ENCODE measurements at regions not wholly inside any gene's neighbourhood (a gene's known extent, or its start where the extent isn't known, plus 50 kb on each side); places are given as distances from the start of the nearest gene placed in this dataset.

GRCh38 chr5:60366489-60366888 lies 333.5 kb downstream of the DEPDC1B start:
- Histone ChIP-seq H3K9ac (ENCODE audit: low read length) (no peak overlapping the region), H3K4me2 (replicated peaks; ENCODE audit: low read depth, low read length, poor library complexity, severe bottlenecking) (no peak overlapping the region), H2AFZ (ENCODE audit: insufficient read depth, low read depth, low read length, poor library complexity, severe bottlenecking) (no peak overlapping the region), H4K20me1 (ENCODE audit: control insufficient read depth, insufficient read depth, low read length, poor library complexity, severe bottlenecking) (no peaks in the 10 kb centered on the region), H3K4me1 (ENCODE audit: control insufficient read depth in 2 of 2, insufficient read depth in 2 of 2, low read length in 2 of 2) (no peaks in the 10 kb centered on the region), H3K27ac (ENCODE audit: low read length in 2 of 2) (no peak overlapping the region), H3K79me2 (ENCODE audit: control insufficient read depth, insufficient read depth, low read length) (no peaks in the 10 kb centered on the region), H3K4me3 (ENCODE audit: control extremely low read depth in 1 of 5, extremely low read depth in 1 of 5, insufficient read depth in 1 of 5, low read depth in 2 of 5, low read length in 4 of 5) (no peak overlapping the region), H3K9me3 (ENCODE audit: control extremely low read depth in 1 of 3, control insufficient read depth in 2 of 3, insufficient read depth in 1 of 3, low read length in 2 of 3) (no peaks in the 10 kb centered on the region), H3K36me3 (replicated peaks in 1 of 2; ENCODE audit: control extremely low read depth in 1 of 2, control insufficient read depth in 1 of 2, extremely low read depth in 1 of 2, insufficient read depth in 2 of 2, low read length in 1 of 2) (no peaks in the 10 kb centered on the region), H3K27me3 (replicated peaks in 1 of 4; ENCODE audit: control extremely low read depth in 1 of 4, control insufficient read depth in 3 of 4, insufficient read depth in 4 of 4, low read length in 3 of 4) (no peaks in the 10 kb centered on the region)
- intact Hi-C loops (cut with micrococcal nuclease), result no loop called here
- Mint-ChIP-seq H3K27ac (no peak overlapping the region), H3K4me1 (no peaks in the 10 kb centered on the region), H3K9me3 (ENCODE audit: insufficient read depth) (no peaks in the 10 kb centered on the region), H3K27me3 (no peaks in the 10 kb centered on the region), H3K4me3 (no peak overlapping the region)
- ATAC-seq (ENCODE audit: low read depth), result no peak
- TF ChIP-seq, protein P1, sequence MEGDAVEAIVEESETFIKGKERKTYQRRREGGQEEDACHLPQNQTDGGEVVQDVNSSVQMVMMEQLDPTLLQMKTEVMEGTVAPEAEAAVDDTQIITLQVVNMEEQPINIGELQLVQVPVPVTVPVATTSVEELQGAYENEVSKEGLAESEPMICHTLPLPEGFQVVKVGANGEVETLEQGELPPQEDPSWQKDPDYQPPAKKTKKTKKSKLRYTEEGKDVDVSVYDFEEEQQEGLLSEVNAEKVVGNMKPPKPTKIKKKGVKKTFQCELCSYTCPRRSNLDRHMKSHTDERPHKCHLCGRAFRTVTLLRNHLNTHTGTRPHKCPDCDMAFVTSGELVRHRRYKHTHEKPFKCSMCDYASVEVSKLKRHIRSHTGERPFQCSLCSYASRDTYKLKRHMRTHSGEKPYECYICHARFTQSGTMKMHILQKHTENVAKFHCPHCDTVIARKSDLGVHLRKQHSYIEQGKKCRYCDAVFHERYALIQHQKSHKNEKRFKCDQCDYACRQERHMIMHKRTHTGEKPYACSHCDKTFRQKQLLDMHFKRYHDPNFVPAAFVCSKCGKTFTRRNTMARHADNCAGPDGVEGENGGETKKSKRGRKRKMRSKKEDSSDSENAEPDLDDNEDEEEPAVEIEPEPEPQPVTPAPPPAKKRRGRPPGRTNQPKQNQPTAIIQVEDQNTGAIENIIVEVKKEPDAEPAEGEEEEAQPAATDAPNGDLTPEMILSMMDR (IDR thresholded peaks at IDR 0.05), result no peak
- TF ChIP-seq EZH2 (IDR thresholded peaks at IDR 0.05; ENCODE audit: borderline replicate concordance, insufficient read depth, low read depth, low read length, poor library complexity, severe bottlenecking), result no peak
- ChIA-PET POLR2A (no interaction called here), CTCF (no interaction called here)
- DNase-seq, result no peak
- WGBS (ENCODE audit: insufficient coverage), result no CpG with 5 or more reads among the region's 2 CpGs

DNA sequence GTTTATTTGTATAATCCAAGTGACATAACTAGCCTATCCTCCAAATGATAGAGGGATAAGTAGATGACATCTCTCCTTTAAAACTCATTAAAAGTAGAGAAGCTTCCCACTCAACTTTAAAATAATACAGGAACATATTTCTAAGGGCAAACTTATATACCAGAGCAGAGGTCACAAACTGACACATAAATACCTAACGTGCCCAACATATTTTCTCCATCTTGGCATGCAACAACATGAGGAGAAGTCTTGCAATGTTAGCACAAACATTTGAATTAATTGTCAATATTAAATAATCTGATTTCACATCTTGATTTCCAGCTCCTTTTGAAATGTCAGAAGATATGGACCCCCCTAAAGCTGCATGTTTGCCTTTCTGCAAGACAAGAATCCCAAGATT lies 335.0 kb downstream of the DEPDC1B start:
- CTCF ChIA-PET, result no interaction called here
- no peaks in the 10 kb centered on the region for H3K4me1 Mint-ChIP-seq
- H3K27me3 Mint-ChIP-seq, result no peaks in the 10 kb centered on the region
- ATAC-seq (ENCODE audit: low read depth) (no peak), DNase-seq (no peak)
- Histone ChIP-seq H3K79me2 (ENCODE audit: control insufficient read depth, insufficient read depth, low read length) (no peaks in the 10 kb centered on the region), H3K4me3 (ENCODE audit: control extremely low read depth in 1 of 5, extremely low read depth in 1 of 5, insufficient read depth in 1 of 5, low read depth in 2 of 5, low read length in 4 of 5) (no peak overlapping the region), H3K9ac (ENCODE audit: low read length) (no peak overlapping the region), H2AFZ (ENCODE audit: insufficient read depth, low read depth, low read length, poor library complexity, severe bottlenecking) (no peak overlapping the region), H4K20me1 (ENCODE audit: control insufficient read depth, insufficient read depth, low read length, poor library complexity, severe bottlenecking) (no peaks in the 10 kb centered on the region), H3K9me3 (ENCODE audit: control extremely low read depth in 1 of 3, control insufficient read depth in 2 of 3, insufficient read depth in 1 of 3, low read length in 2 of 3) (no peaks in the 10 kb centered on the region), H3K27ac (ENCODE audit: low read length in 2 of 2) (no peak overlapping the region), H3K27me3 (replicated peaks in 1 of 4; ENCODE audit: control extremely low read depth in 1 of 4, control insufficient read depth in 3 of 4, insufficient read depth in 4 of 4, low read length in 3 of 4) (no peaks in the 10 kb centered on the region), H3K4me2 (replicated peaks; ENCODE audit: low read depth, low read length, poor library complexity, severe bottlenecking) (no peak overlapping the region), H3K36me3 (replicated peaks in 1 of 2; ENCODE audit: control extremely low read depth in 1 of 2, control insufficient read depth in 1 of 2, extremely low read depth in 1 of 2, insufficient read depth in 2 of 2, low read length in 1 of 2) (no peaks in the 10 kb centered on the region), H3K4me1 (ENCODE audit: control insufficient read depth in 2 of 2, insufficient read depth in 2 of 2, low read length in 2 of 2) (no peaks in the 10 kb centered on the region)
- intact Hi-C loops (cut with micrococcal nuclease), result no loop called here
- TF ChIP-seq, protein P1 (IDR thresholded peaks at IDR 0.05), result no peak
- no peak for TF ChIP-seq EZH2 (IDR thresholded peaks at IDR 0.05; ENCODE audit: borderline replicate concordance, insufficient read depth, low read depth, low read length, poor library complexity, severe bottlenecking)
- H3K4me3 Mint-ChIP-seq, result no peak overlapping the region
- no peak overlapping the region for H3K27ac Mint-ChIP-seq
- POLR2A ChIA-PET, result no interaction called here
- no CpG with 5 or more reads among the region's 1 CpG for WGBS (ENCODE audit: insufficient coverage)
- H3K9me3 Mint-ChIP-seq (ENCODE audit: insufficient read depth), result no peaks in the 10 kb centered on the region
